HPDE6-E6E7 (cell line): ENCODE measurements at regions not wholly inside any gene's neighbourhood (a gene's known extent, or its start where the extent isn't known, plus 50 kb on each side); places are given as distances from the start of the nearest gene placed in this dataset.
"Not testable (repeated sequence)": the region's sequence is repeated elsewhere in the genome, so short reads cannot be mapped to it uniquely, and the experiment has no call there.

ENCODE experiments used
- DNase-seq: peaks from one replicate; pipeline ENCODE4 v3.0.0; 2011; ENCODE audit warnings: missing footprints; ENCODE audit errors: extremely low spot score

- no peak for DNase-seq
Measured at GRCh38 chr6:155939253-155939652, 483.6 kb upstream of the NOX3 start.

- DNase-seq: no peak
Measured at GRCh38 chr6:155936551-155936950, 480.9 kb upstream of the NOX3 start.

- no peak for DNase-seq
Measured at GRCh38 chr6:155936127-155936526, 480.5 kb upstream of the NOX3 start.

- DNase-seq: no peak
Measured at GRCh38 chr6:155916846-155917624, 461.4 kb upstream of the NOX3 start.

- DNase-seq: no peak
Measured at GRCh38 chr6:155915651-155916050, 460.0 kb upstream of the NOX3 start.

GRCh38 chr6:155913816-155914215 is 458.2 kb upstream of the NOX3 start:
- no peak for DNase-seq

GRCh38 chr6:155909710-155910109 is 454.1 kb upstream of the NOX3 start:
- DNase-seq: no peak

GRCh38 chr6:155895641-155896040 is 440.0 kb upstream of the NOX3 start:
- no peak for DNase-seq

- no peak for DNase-seq
Measured at GRCh38 chr6:155894758-155895157, 439.1 kb upstream of the NOX3 start.

- no peak for DNase-seq
Measured at GRCh38 chr6:155894262-155894661, 438.6 kb upstream of the NOX3 start.

GRCh38 chr6:155890409-155890808 is 434.8 kb upstream of the NOX3 start:
- DNase-seq: no peak

GRCh38 chr6:155889410-155889809 is 433.8 kb upstream of the NOX3 start:
- DNase-seq: no peak

- DNase-seq: no peak
Measured at GRCh38 chr6:155887421-155887820, 431.8 kb upstream of the NOX3 start.

GRCh38 chr6:155883741-155884140 is 428.1 kb upstream of the NOX3 start:
- no peak for DNase-seq

GRCh38 chr6:155883334-155883731 is 427.7 kb upstream of the NOX3 start:
- no peak for DNase-seq

- no peak for DNase-seq
Measured at GRCh38 chr6:155882527-155883333, 427.1 kb upstream of the NOX3 start.

GRCh38 chr6:155881826-155882526 is 426.3 kb upstream of the NOX3 start:
- DNase-seq: no peak

GRCh38 chr6:155880900-155881299 is 425.3 kb upstream of the NOX3 start:
- DNase-seq: no peak

- DNase-seq: no peak
Measured at GRCh38 chr6:155872961-155873360, 417.3 kb upstream of the NOX3 start.

- DNase-seq: no peak
Measured at GRCh38 chr6:155867682-155868081, 412.0 kb upstream of the NOX3 start.

GRCh38 chr6:155866676-155867390 is 411.2 kb upstream of the NOX3 start:
- not testable (repeated sequence) for DNase-seq

GRCh38 chr6:155861821-155862220 is 406.2 kb upstream of the NOX3 start:
- no peak for DNase-seq
